SU-DHL-6 (cell line): ENCODE measurements at regions not wholly inside any gene's neighbourhood (a gene's known extent, or its start where the extent isn't known, plus 50 kb on each side); places are given as distances from the start of the nearest gene placed in this dataset.

Experiments
- CTCF ChIP-seq: fragments of 200-600 bp; sonication (generic); IDR thresholded peaks from one replicate; pipeline ENCODE4 v1.5.1; 2017; ENCODE audit warnings: antibody characterized with exemption, mild to moderate bottlenecking, low read length, moderate library complexity; ENCODE audit not compliant: insufficient read depth, poor library complexity, severe bottlenecking
- EZH2phosphoT487 ChIP-seq: fragments of 200-600 bp; sonication (generic), shearing (Covaris generic); conservative IDR thresholded peaks from 2 replicates; pipeline ENCODE4 v1.6.1; 2018; ENCODE audit warnings: mild to moderate bottlenecking, antibody characterized with exemption, low read length, moderate library complexity, mixed read lengths

- TF ChIP-seq CTCF (no peak), EZH2phosphoT487 (no peak)
Measured at GRCh38 chr13:97878431-97879375, 74.8 kb upstream of the IPO5 start.
